Fibroblast of skin of left biceps (primary cell): ENCODE measurements at regions not wholly inside any gene's neighbourhood (a gene's known extent, or its start where the extent isn't known, plus 50 kb on each side); places are given as distances from the start of the nearest gene placed in this dataset.

ENCODE experiments used
- DNase-seq, 2 experiments: peaks; one replicate each; pipeline ENCODE4 v3.0.0-alpha.2; 2013; ENCODE audit warnings: low read depth in 2 of 2

DNA sequence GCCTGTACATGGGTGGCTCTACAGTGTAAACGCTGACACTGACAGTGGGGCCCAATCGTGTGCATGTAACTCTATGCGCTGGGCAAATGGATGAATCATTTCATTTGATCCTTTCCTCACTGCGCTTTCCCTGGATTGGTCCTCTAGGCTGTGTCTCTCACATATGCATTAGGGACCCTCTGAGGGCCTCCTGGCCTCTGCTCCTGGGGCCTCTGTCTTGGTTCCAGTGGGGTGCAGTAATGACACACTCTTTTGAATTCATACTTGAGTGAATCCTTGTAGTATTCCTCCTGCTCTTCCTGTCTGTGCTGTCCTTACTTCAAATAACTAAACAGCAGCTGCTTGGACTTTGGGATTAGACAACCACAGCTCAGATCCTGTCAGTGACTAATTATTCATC, 176.5 kb upstream of the ADO start:
- no peak for DNase-seq

GRCh38 chr10:62631241-62631640, 173.3 kb upstream of the ADO start:
- no peak for DNase-seq

DNA sequence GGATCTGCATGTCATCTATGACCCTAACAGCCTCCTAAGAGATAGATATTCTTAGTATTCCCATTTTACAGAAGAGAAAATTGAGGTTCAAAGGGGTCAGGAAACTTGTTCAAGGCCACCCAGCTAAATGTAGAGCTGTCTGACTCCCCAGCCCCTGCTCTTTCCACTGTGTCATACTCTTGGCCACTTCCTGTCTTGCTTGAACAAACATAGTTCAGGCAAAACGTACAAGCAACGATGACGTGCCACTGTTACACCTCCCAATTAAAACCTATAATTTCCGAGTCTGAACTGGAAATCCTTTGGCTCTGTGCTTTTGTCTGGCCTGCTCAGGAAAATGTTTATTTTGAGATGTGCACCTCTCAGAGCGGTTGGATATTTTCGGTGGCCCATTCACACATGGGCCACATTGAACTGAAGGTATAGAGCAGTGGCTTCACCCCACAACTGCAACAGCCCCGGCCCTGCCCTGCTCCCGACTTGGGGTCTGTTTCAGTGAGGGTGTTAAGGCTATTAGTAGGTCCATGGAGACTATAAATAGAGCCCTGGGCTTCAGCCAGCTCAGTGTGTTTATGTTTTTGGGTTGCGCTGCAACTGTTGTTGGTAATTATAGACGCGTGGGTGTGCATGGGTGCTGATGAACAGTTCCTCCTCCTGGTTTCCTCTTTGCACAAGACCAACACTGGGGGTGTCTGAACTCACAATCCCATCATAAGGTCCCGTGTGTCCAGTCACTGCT, 172.3 kb upstream of the ADO start:
- no peak for DNase-seq

DNA sequence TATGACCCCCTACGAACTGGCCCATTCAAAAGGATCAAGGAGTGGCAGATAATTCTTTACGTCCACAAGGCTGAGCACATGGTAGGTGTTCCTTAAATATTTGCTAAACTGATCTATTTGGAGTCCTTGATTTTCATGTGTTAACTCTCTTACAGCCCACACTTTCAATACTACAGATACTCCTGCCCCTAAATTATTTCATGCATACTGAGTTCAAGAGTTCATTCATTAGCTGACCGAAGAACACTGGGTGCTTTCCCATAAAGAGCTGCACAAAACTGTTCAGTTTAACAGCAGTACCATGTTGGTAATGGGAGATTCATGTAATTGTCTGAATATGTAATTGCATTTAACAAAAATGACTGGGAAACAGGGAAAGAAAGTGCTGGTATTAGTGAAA, 170.5 kb upstream of the ADO start:
- DNase-seq = no peak

DNA sequence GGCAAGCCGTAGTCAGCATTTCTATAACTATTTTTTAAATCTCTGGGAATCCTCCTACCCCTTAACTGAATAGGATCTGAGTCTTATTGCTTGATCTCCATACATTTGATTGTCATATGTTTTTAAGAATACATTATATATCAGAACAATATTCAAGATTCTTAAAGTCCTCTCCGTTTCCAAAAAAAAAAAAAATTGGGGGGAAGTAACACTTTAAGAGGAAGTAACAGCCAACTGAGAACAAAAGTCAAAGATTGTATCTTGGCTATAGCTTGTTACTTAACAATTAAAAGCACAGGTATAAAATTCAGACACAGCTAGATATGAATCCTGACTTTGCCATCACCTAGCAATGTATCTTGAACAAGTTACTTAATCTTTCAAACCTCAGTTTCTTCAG, 169.9 kb upstream of the ADO start:
- DNase-seq = no peak

DNA sequence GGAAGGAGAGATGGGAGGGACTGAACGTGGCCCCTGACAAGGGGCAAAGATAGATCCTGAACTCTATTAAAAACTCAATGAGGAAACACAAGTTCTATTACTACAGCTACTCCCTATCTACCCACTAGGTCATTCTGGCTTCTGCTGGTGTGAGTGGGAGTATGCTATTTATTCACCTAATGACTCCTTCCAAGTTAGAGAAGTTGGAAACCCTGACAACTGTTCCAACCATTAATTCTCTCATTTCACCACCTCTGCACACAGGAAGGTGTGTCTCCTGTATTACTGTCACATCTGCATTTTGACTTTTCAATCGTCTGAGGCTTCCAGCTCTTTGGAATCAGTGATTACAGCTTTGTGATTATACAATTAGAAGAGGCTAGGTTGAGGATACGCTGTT, 169.4 kb upstream of the ADO start:
- DNase-seq = no peak

GRCh38 chr10:62636825-62637248, 167.7 kb upstream of the ADO start:
- DNase-seq = no peak

DNA sequence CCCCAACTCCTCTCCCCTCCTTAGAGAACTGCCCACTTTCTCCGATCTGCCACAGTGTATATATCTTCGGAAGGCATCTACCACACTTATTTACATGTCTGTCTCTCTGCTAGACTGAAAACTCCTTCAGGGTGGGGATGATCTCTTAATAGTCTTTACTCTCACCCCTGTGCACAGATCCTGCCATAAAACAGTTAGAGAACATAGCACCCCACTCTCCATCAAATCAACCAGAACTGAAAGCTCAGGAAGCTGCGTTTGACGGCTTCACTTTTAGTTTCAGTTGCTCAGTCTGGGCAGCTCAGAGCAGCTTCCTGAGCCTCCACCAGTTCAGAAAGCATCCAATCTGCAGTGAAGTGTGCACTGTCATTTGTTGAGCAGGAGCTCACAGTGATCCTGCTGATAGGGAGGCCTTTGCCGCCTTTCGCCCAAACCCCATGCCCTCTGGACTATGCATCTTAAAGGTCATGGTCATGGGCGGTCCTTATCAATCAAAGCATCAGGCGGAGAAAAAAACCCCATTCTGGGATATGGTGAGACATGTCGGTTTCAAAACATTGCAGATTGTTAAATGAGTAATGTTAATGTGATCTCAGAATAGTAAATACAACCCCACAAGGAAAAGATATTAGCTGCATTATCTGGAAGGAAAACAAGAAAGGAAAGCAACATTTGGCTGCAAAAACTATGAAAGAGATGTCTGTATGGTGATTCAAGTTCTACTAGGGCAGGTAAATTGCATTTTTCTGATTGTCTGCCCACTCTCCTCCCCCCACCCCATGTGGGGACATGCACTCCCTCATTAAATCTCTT, 167.1 kb upstream of the ADO start:
- no peak for DNase-seq

GRCh38 chr10:62638062-62638477, 166.4 kb upstream of the ADO start:
- no peak for DNase-seq

DNA sequence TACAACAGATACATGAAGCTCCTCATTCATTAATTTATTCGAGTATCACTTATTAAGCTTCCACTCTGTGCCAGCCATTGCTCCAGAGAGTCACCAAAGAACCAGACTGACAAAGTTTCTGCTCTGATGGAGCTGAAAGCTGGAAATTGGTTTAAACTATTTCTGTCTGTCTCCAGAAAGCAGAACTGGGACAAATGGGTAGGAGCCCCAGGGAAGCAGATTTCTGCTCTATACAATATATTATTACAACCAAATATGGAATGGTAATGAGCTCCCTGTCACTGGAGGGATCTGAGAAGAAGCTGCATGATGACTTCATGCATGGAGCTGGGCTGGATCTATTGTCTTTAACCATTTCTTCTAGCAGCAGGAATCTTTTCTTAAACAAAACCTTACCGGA, 165.4 kb upstream of the ADO start:
- no peak for DNase-seq

DNA sequence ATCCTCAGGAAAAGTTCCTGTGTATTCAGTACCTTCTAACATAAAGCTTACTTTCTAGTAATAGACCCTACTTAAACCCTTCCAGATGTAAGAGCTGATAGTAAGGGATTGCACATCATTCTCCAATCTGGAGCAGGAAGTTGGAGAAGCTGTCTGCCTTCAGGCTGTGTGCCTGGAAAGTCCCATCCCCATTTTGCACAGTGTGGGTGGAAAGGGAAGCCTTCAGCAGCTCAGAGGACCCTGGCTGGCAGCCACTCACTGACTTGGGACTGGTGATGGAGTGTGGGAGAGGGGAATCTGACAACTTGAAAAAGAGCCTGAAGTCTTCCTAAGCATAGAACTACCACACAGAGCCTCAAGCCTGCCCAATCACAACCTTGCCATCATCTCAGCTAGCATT, 164.1 kb upstream of the ADO start:
- DNase-seq = peak in 1 of 2 experiments; percentile 26

GRCh38 chr10:62643606-62644587, 160.6 kb upstream of the ADO start:
- DNase-seq = no peak

- no peak for DNase-seq
These were observed 157.0 kb upstream of the ADO start for GRCh38 chr10:62647375-62648092.

DNA sequence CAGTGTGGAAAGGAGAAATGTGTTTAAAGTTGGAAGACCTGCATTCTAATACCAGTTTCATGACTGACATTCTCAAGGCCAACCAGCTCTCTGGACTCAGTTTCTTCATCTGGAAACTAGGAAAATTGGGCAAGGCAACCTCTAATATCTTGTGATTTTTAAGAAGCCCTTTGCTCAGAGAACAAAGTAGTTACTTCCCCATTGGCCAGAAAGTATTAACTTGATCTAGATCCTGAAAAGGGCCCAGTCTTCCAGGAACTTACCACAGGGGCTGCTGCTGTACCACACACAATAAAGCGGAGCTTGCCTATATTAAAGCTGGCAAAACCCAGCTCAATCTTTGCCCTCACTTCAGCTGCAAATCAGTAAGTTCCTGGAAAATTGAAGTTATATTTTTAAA, 155.6 kb upstream of the ADO start:
- DNase-seq = no peak

GRCh38 chr10:62650411-62650810, 154.1 kb upstream of the ADO start:
- no peak for DNase-seq

DNA sequence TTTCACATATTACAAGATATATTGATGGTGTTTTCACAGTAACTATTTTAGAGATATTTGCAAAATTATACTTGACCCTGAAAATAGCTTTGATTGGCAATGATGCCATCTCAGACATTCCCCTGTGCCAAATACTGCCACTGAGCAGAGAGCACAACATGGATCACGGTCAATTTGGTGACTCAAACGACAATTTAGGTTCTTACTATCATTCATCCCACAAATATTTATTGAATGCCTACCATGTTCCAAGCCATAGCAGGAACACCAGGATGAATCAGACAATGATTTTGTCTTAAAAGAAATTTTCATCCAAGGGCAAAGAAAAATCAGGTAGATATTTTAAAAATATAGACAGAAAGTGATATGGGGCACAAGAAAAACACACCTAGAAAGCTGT, 153.2 kb upstream of the ADO start:
- no peak for DNase-seq

DNA sequence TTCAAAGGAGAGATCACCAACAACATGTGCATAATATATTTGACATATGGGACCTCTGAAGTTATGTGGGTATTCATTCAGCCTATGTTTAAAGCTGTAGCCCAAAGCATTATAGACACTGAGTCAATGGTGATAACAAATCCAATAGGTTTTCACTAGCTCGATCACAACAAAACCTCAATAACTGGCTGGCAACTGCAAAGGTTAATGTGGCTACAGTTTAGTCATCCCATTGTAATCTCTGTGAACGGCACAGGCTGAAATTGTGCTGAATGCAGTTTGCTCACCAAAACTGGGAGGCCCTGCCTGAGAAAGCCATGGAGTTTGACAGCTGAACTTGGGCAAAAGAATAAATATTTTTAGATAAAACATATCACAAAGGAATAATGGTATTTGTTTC, 152.4 kb upstream of the ADO start:
- DNase-seq = no peak

GRCh38 chr10:62652564-62652963, 152.0 kb upstream of the ADO start:
- no peak for DNase-seq

DNA sequence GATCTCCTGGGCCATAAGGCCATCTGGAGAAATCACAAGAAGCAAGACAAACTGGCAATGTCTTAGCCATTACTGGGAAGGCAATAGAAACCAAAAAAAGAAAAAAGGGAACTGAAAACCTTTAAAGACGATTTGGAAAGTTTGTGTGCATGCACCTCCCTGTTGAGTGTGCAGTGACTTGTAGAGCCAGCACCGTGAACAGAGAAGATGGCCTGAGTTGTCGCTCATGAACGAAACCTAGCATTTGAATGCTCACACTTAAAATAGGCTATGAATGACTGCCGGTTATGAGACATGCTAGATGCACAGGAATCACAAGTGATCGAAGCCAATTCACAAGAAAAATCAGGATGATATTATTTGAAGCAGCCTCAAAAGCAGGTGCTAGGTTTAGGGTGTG, 151.3 kb upstream of the ADO start:
- DNase-seq = no peak

DNA sequence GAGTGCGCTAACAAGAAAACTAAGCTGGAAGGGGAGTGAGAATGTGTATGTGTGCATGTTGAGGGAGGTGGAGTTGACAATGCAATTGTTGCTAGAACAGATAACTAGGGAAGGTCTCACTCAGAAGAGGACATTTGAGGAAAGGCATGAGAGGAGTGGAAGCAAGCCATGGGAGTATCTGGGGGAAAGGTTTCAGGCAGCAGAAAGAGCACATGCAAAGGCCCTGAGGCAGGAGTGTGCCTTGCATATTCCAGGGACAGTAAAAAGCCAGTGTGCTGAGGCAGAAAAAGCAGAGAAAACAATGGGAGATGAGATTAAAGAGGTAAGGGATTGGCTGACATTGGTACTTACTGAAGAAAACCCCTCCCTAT, 149.6 kb upstream of the ADO start:
- no peak for DNase-seq

GRCh38 chr10:62655337-62655994, 149.1 kb upstream of the ADO start:
- DNase-seq = no peak
